Activated T-helper 9 cell treated with anti-CD3 and anti-CD28 coated beads, Interleukin-2, amount 50 U/mL, for 16 hours (primary cell): ENCODE measurements at regions not wholly inside any gene's neighbourhood (a gene's known extent, or its start where the extent isn't known, plus 50 kb on each side); places are given as distances from the start of the nearest gene placed in this dataset.

ENCODE experiments used
- DNase-seq: peaks from one replicate; pipeline ENCODE4 v3.0.0-alpha.2; 2020; ENCODE audit warnings: low read depth

GRCh38 chrX:76228499-76228898 is 55.6 kb downstream of the PBDC1 start:
- no peak for DNase-seq

GRCh38 chrX:76248901-76249300 is 76.0 kb downstream of the PBDC1 start:
- no peak for DNase-seq

- DNase-seq: no peak
Measured at GRCh38 chrX:76253432-76253831, 80.6 kb downstream of the PBDC1 start.

- DNase-seq: peak; percentile 6
Measured at GRCh38 chrX:76279007-76279406, 106.1 kb downstream of the PBDC1 start.
